Stomach smooth muscle (tissue), 2 donors: ENCODE measurements at regions not wholly inside any gene's neighbourhood (a gene's known extent, or its start where the extent isn't known, plus 50 kb on each side); places are given as distances from the start of the nearest gene placed in this dataset.

Experiments
- H3K27ac ChIP-seq: one replicate; pipeline ENCODE4 v1.7.0; 2013; ENCODE audit warnings: mild to moderate bottlenecking, low read length, inconsistent platforms
- H3K27me3 ChIP-seq, 2 donors: one replicate each; pipeline ENCODE4 v1.7.0; 2013; ENCODE audit warnings: low read length in 2 of 2; ENCODE audit not compliant: insufficient read depth in 2 of 2, control insufficient read depth in 1 of 2
- H3K36me3 ChIP-seq, 2 donors: one replicate each; pipeline ENCODE4 v1.7.0; 2013; ENCODE audit warnings: low read length in 2 of 2; ENCODE audit not compliant: control insufficient read depth in 2 of 2, insufficient read depth in 2 of 2
- H3K4me1 ChIP-seq: one replicate; pipeline ENCODE4 v1.7.0; 2013; ENCODE audit warnings: low read length; ENCODE audit not compliant: control insufficient read depth, insufficient read depth
- H3K4me3 ChIP-seq, 2 donors: one replicate each; pipeline ENCODE4 v1.7.0; 2013; ENCODE audit warnings: low read length in 2 of 2
- H3K9ac ChIP-seq, 2 donors: one replicate each; pipeline ENCODE4 v1.7.0; 2013; ENCODE audit warnings: low read length in 2 of 2, mild to moderate bottlenecking in 1 of 2
- H3K9me3 ChIP-seq, 2 donors: one replicate each; pipeline ENCODE4 v1.7.0; 2013; ENCODE audit warnings: low read length in 2 of 2; ENCODE audit not compliant: control insufficient read depth in 2 of 2
- donor health status: healthy.
- donor health status: Pancreatic carcinoma.

- H3K9ac ChIP-seq: no peak overlapping the region
- H3K4me1 ChIP-seq: no peaks in the 10 kb centered on the region
- no peaks in the 10 kb centered on the region for H3K9me3 ChIP-seq
- H3K27ac ChIP-seq: no peak overlapping the region
- H3K36me3 ChIP-seq: no peaks in the 10 kb centered on the region
- no peak overlapping the region for H3K4me3 ChIP-seq
- peaks cover 0 to 4% of the 10 kb centered on the region in 2 donors for H3K27me3 ChIP-seq
Measured at GRCh38 chr20:61119273-61119672, 132.8 kb upstream of the CDH4 start.

GRCh38 chr20:61119794-61120410 is 132.2 kb upstream of the CDH4 start:
- Histone ChIP-seq H3K36me3 (no peaks in the 10 kb centered on the region), H3K4me1 (no peaks in the 10 kb centered on the region), H3K9ac (no peak overlapping the region)

GRCh38 chr20:61120595-61121515 is 131.2 kb upstream of the CDH4 start:
- H3K27ac ChIP-seq: no peak overlapping the region
- no peaks in the 10 kb centered on the region for H3K4me1 ChIP-seq
- no peaks in the 10 kb centered on the region for H3K36me3 ChIP-seq
- no peaks in the 10 kb centered on the region for H3K9me3 ChIP-seq
- H3K9ac ChIP-seq: no peak overlapping the region
- peaks cover 0 to 4% of the 10 kb centered on the region in 2 donors for H3K27me3 ChIP-seq
- H3K4me3 ChIP-seq: no peak overlapping the region

More at GRCh38 chr20:61119794-61120410, 132.2 kb upstream of the CDH4 start:
- Histone ChIP-seq H3K9me3 (no peaks in the 10 kb centered on the region), H3K4me3 (no peak overlapping the region), H3K27me3 (peaks cover 0 to 4% of the 10 kb centered on the region in 2 donors), H3K27ac (no peak overlapping the region)

- Histone ChIP-seq H3K4me1 (no peaks in the 10 kb centered on the region), H3K4me3 (no peak overlapping the region), H3K27ac (no peak overlapping the region), H3K9me3 (no peaks in the 10 kb centered on the region), H3K9ac (no peak overlapping the region), H3K27me3 (peaks cover 0 to 4% of the 10 kb centered on the region in 2 donors), H3K36me3 (no peaks in the 10 kb centered on the region)
Measured at GRCh38 chr20:61121661-61122060, 130.4 kb upstream of the CDH4 start.

GRCh38 chr20:61123286-61123685 is 128.8 kb upstream of the CDH4 start:
- Histone ChIP-seq H3K27ac (no peak overlapping the region), H3K9me3 (no peaks in the 10 kb centered on the region), H3K4me3 (no peak overlapping the region), H3K36me3 (no peaks in the 10 kb centered on the region), H3K27me3 (peaks cover 0 to 4% of the 10 kb centered on the region in 2 donors), H3K9ac (no peak overlapping the region), H3K4me1 (no peaks in the 10 kb centered on the region)

DNA sequence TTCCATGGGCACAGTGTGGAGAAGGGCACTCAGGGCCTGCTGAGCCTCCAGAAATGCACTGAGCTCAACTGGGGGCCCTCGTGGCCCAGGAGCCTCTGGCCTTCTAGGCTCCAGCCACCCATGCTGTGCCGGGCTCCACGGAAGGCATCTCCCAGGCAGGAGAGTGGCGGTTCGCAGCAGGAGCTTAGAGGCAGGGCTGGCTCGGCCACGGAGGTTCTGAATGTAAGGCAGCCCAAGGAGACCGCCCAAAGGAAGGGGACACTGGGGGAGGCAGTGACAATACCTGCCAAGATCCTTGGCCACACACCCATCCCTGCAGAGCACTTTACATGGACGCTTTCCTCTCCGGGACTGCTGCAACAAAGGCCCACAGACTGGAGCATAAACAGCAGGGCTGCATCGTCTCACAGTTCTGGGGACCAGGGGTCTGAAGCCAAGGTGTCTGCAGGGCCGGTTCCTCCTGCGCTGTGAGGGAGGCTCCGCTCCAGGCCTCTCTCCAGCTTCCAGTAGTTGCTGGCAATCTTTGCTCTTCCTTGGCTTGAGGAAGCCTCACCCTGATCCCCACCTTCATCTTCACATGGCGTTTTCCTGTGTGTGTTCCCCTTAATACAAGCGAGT is 128.2 kb upstream of the CDH4 start:
- Histone ChIP-seq H3K4me3 (no peak overlapping the region), H3K27me3 (peaks cover 0 to 4% of the 10 kb centered on the region in 2 donors), H3K4me1 (no peaks in the 10 kb centered on the region), H3K27ac (no peak overlapping the region), H3K9me3 (no peaks in the 10 kb centered on the region), H3K36me3 (no peaks in the 10 kb centered on the region), H3K9ac (no peak overlapping the region)

- H3K36me3 ChIP-seq: no peaks in the 10 kb centered on the region
- no peaks in the 10 kb centered on the region for H3K4me1 ChIP-seq
- no peak overlapping the region for H3K9ac ChIP-seq
- H3K27me3 ChIP-seq: peaks cover 3 to 4% of the 10 kb centered on the region in 2 donors
- H3K4me3 ChIP-seq: no peak overlapping the region
- H3K9me3 ChIP-seq: no peaks in the 10 kb centered on the region
- H3K27ac ChIP-seq: no peak overlapping the region
Measured at GRCh38 chr20:61125076-61125475, 127.0 kb upstream of the CDH4 start.

- no peak overlapping the region for H3K9ac ChIP-seq
- H3K4me3 ChIP-seq: no peak overlapping the region
- H3K9me3 ChIP-seq: no peaks in the 10 kb centered on the region
- no peak overlapping the region for H3K27ac ChIP-seq
- H3K4me1 ChIP-seq: no peaks in the 10 kb centered on the region
- H3K27me3 ChIP-seq: peaks cover 4% of the 10 kb centered on the region in 2 donors
- no peaks in the 10 kb centered on the region for H3K36me3 ChIP-seq
Measured at GRCh38 chr20:61125546-61126180, 126.4 kb upstream of the CDH4 start.

DNA sequence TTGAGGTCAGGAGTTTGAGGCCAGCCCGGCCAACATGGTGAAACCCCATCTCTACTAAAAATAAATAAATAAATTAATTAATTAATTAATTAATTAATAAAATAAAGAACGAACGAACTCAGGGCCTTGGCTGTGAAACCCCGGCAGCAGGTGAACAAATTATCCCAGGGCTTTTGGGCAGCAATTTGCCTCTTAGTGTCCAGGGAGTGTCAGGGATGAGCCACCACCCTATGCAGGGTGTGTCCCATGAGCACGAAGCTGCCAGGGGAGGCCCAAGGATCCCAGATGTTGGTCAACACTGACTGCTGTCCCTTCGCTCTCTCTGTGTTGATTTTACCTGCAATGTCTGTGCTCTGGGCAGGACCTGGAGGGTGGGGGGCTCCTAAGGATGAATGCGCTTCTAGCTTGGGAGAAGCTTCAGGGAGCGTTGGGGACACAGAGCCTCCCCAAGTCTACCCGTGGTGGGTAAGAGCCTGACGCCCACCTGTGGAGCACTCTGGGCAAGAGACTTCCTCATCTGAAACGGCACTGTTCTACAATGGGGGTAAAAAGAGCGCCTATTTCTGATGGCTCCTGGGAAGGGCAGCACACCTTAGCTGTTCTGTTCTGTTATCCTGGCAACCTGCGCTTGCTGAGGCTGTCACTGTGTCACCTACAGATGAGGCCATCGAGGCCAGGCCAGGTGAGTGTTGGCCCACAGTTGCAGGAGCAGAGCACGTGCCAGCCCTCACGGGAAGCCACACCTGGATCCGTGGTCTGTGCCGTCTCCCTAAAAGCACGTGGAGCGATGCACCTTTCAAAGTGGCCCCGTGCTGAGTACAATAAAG is 125.5 kb upstream of the CDH4 start:
- H3K9me3 ChIP-seq: no peaks in the 10 kb centered on the region
- H3K27ac ChIP-seq: no peak overlapping the region
- H3K9ac ChIP-seq: no peak overlapping the region
- no peaks in the 10 kb centered on the region for H3K36me3 ChIP-seq
- H3K4me1 ChIP-seq: no peaks in the 10 kb centered on the region
- no peak overlapping the region for H3K4me3 ChIP-seq
- H3K27me3 ChIP-seq: peaks cover 0 to 7% of the 10 kb centered on the region in 2 donors
